Germinal center (tissue), 1 donor: ENCODE measurements at regions not wholly inside any gene's neighbourhood (a gene's known extent, or its start where the extent isn't known, plus 50 kb on each side); places are given as distances from the start of the nearest gene placed in this dataset.

Experiments used
- DNase-seq: peaks from one replicate; pipeline ENCODE4 v3.0.0; 2012; ENCODE audit warnings: mixed read lengths, low spot score

GRCh38 chr10:79007421-79008319 lies 61.1 kb upstream of the ZMIZ1 start:
- no peak for DNase-seq

DNA sequence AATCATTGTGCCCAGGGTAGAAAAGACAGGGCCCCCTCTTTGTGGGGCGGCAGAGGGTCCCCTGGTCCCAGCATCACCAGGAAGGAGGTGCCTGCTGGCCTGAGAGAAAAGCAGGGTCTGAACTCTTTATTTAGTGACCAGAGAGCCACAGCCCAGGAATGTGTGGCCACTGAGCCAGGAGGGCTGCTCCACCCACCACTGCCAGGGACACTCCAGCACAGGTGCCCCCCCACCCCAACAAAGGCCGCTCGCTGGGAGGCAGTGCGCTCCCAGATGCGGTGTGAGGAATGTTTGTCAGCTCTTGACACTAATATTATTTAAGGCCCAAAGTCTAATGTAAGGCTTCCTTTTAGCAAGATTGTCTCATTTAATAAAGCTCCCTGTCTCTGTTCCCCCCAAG lies 59.6 kb upstream of the ZMIZ1 start:
- no peak for DNase-seq

- no peak for DNase-seq
These were observed 56.2 kb upstream of the ZMIZ1 start for GRCh38 chr10:79012567-79012966.

GRCh38 chr10:79013406-79013987 lies 55.3 kb upstream of the ZMIZ1 start:
- no peak for DNase-seq

DNA sequence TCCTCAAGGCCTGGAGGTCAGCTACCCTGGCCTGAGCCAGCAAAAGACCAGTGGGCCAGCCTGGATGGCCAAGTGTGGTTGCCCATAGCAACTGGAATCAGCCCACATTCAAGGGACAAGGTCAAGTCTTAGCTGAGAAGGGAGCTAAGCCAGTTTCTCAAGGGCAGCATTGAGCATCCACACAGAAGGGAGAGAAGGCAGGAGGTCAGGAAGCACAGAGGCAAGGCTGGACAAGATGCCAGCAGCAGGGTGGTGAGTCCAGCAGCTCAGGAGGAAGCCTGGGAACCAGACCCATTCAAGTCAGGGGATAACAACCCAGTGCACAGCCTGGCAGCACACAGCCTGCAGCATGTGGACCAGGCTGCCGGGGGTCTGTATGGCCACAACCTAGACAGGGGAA lies 54.0 kb upstream of the ZMIZ1 start:
- DNase-seq = no peak

- no peak for DNase-seq
These were observed 50.8 kb upstream of the ZMIZ1 start for GRCh38 chr10:79017882-79018520.

DNA sequence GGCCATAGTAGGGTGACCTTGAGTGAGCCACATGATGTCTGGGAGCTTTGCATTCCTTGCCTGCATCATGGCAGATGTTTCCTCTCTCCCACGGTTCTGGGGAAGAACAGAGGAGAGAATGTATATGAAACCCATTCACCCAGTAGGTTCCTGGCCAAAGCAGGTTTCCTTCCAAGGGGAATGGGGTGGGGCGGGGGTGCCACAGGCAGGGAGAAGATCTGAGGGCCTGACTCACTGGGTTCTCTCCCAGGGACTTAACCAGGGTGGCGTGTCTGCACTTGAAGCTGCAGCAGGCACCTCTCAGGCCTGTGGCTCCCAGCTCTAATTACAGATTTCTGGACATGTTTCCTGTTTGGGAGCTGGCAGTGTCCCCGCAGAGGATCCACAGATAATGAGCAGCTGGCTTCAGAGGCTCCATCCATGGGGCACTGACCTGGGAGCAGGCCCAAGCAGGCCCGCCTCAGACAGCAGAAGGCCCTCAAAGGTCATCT lies 50.2 kb upstream of the ZMIZ1 start:
- DNase-seq = no peak
